ENCODE measurements at regions not wholly inside any gene's neighbourhood (a gene's known extent, or its start where the extent isn't known, plus 50 kb on each side); places are given as distances from the start of the nearest gene placed in this dataset.

DNA sequence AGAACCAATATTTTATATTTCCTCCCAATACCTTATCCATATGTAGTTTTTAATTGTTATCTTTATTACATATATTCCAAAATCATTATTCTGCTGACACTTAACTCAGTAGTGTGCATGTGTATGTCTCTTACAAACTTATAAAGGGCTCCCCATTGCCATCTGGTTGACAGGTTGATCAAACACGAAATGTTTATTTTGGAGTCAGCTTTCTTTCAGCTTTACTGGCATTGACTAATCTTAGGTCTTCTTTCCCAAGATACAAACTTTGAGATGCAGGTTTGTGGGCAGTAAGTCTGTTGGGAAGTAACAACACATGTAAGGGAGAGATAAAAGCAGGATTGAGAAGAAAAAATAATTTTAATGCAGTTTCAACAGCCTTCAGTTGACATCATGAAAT, 716.0 kb upstream of the CHD1 start (continued):
- TF ChIP-seq, protein P1, sequence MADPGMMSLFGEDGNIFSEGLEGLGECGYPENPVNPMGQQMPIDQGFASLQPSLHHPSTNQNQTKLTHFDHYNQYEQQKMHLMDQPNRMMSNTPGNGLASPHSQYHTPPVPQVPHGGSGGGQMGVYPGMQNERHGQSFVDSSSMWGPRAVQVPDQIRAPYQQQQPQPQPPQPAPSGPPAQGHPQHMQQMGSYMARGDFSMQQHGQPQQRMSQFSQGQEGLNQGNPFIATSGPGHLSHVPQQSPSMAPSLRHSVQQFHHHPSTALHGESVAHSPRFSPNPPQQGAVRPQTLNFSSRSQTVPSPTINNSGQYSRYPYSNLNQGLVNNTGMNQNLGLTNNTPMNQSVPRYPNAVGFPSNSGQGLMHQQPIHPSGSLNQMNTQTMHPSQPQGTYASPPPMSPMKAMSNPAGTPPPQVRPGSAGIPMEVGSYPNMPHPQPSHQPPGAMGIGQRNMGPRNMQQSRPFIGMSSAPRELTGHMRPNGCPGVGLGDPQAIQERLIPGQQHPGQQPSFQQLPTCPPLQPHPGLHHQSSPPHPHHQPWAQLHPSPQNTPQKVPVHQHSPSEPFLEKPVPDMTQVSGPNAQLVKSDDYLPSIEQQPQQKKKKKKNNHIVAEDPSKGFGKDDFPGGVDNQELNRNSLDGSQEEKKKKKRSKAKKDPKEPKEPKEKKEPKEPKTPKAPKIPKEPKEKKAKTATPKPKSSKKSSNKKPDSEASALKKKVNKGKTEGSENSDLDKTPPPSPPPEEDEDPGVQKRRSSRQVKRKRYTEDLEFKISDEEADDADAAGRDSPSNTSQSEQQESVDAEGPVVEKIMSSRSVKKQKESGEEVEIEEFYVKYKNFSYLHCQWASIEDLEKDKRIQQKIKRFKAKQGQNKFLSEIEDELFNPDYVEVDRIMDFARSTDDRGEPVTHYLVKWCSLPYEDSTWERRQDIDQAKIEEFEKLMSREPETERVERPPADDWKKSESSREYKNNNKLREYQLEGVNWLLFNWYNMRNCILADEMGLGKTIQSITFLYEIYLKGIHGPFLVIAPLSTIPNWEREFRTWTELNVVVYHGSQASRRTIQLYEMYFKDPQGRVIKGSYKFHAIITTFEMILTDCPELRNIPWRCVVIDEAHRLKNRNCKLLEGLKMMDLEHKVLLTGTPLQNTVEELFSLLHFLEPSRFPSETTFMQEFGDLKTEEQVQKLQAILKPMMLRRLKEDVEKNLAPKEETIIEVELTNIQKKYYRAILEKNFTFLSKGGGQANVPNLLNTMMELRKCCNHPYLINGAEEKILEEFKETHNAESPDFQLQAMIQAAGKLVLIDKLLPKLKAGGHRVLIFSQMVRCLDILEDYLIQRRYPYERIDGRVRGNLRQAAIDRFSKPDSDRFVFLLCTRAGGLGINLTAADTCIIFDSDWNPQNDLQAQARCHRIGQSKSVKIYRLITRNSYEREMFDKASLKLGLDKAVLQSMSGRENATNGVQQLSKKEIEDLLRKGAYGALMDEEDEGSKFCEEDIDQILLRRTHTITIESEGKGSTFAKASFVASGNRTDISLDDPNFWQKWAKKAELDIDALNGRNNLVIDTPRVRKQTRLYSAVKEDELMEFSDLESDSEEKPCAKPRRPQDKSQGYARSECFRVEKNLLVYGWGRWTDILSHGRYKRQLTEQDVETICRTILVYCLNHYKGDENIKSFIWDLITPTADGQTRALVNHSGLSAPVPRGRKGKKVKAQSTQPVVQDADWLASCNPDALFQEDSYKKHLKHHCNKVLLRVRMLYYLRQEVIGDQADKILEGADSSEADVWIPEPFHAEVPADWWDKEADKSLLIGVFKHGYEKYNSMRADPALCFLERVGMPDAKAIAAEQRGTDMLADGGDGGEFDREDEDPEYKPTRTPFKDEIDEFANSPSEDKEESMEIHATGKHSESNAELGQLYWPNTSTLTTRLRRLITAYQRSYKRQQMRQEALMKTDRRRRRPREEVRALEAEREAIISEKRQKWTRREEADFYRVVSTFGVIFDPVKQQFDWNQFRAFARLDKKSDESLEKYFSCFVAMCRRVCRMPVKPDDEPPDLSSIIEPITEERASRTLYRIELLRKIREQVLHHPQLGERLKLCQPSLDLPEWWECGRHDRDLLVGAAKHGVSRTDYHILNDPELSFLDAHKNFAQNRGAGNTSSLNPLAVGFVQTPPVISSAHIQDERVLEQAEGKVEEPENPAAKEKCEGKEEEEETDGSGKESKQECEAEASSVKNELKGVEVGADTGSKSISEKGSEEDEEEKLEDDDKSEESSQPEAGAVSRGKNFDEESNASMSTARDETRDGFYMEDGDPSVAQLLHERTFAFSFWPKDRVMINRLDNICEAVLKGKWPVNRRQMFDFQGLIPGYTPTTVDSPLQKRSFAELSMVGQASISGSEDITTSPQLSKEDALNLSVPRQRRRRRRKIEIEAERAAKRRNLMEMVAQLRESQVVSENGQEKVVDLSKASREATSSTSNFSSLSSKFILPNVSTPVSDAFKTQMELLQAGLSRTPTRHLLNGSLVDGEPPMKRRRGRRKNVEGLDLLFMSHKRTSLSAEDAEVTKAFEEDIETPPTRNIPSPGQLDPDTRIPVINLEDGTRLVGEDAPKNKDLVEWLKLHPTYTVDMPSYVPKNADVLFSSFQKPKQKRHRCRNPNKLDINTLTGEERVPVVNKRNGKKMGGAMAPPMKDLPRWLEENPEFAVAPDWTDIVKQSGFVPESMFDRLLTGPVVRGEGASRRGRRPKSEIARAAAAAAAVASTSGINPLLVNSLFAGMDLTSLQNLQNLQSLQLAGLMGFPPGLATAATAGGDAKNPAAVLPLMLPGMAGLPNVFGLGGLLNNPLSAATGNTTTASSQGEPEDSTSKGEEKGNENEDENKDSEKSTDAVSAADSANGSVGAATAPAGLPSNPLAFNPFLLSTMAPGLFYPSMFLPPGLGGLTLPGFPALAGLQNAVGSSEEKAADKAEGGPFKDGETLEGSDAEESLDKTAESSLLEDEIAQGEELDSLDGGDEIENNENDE (IDR thresholded peaks at IDR 0.05; ENCODE audit: insufficient replicate concordance, low read length) = no peak

Data from H1 (cell line).